Liver (tissue), 3 donors: ENCODE measurements at regions not wholly inside any gene's neighbourhood (a gene's known extent, or its start where the extent isn't known, plus 50 kb on each side); places are given as distances from the start of the nearest gene placed in this dataset.

Experiments used
- FOXA1 ChIP-seq: IDR thresholded peaks from 2 replicates; pipeline ENCODE4 v1.6.1; 2016; ENCODE audit warnings: antibody characterized with exemption
- HNF4A ChIP-seq, 2 donors: conservative IDR thresholded peaks; 2 replicates each; pipeline ENCODE4 v1.6.1; 2016; ENCODE audit warnings: antibody characterized with exemption in 2 of 2, mild to moderate bottlenecking in 2 of 2
- YY1 ChIP-seq: IDR thresholded peaks from 2 replicates; pipeline ENCODE4 v1.6.1; 2016; ENCODE audit warnings: antibody characterized with exemption, mild to moderate bottlenecking
- TF ChIP-seq, protein P1 (sequence below): fragments of 150-350 bp; IDR thresholded peaks from 2 replicates; pipeline ENCODE4 v1.5.1; 2017; ENCODE audit warnings: improper control_type of control experiment, low read depth, low read length; ENCODE audit not compliant: missing input control
- TF ChIP-seq, protein P2 (sequence below): IDR thresholded peaks from 2 replicates; pipeline ENCODE4 v1.6.1; 2016; ENCODE audit warnings: antibody characterized with exemption
- donor health status: healthy.
- donor health status: healthy.

DNA sequence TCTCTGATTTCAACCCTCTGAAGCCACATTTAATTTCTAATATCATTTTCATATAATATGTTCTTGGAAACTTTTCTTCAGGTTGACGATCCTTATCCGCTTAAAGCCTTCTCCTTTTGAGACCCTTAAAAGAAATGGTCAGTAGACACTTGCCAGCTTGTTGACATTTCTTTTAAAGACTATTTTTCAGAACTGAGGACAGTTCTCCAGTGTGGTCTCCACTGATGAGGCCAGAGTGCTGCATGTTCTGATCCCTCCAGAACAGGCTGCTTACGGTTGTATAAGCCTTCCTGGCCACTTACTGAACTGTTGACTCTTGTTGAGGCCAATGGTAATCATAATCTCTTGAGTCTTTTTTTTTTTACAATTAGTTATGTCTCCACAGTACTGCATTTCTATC, 477.3 kb downstream of the FGF9 start:
- no peak for TF ChIP-seq HNF4A (conservative IDR thresholded peaks at IDR 0.05)
- TF ChIP-seq, protein P1, sequence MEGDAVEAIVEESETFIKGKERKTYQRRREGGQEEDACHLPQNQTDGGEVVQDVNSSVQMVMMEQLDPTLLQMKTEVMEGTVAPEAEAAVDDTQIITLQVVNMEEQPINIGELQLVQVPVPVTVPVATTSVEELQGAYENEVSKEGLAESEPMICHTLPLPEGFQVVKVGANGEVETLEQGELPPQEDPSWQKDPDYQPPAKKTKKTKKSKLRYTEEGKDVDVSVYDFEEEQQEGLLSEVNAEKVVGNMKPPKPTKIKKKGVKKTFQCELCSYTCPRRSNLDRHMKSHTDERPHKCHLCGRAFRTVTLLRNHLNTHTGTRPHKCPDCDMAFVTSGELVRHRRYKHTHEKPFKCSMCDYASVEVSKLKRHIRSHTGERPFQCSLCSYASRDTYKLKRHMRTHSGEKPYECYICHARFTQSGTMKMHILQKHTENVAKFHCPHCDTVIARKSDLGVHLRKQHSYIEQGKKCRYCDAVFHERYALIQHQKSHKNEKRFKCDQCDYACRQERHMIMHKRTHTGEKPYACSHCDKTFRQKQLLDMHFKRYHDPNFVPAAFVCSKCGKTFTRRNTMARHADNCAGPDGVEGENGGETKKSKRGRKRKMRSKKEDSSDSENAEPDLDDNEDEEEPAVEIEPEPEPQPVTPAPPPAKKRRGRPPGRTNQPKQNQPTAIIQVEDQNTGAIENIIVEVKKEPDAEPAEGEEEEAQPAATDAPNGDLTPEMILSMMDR, result no peak
- TF ChIP-seq FOXA1, result no peak
- TF ChIP-seq, protein P2, sequence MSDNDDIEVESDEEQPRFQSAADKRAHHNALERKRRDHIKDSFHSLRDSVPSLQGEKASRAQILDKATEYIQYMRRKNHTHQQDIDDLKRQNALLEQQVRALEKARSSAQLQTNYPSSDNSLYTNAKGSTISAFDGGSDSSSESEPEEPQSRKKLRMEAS, result no peak
- no peak for TF ChIP-seq YY1
